ENCODE measurements at regions not wholly inside any gene's neighbourhood (a gene's known extent, or its start where the extent isn't known, plus 50 kb on each side); places are given as distances from the start of the nearest gene placed in this dataset.
"Not testable (repeated sequence)": the region's sequence is repeated elsewhere in the genome, so short reads cannot be mapped to it uniquely, and the experiment has no call there.

GRCh38 chr5:133881576-133882388 is 86.6 kb downstream of the C5orf15 start:
- no peak for DNase-seq

- DNase-seq: no peak
Measured at GRCh38 chr5:133878236-133878555, 90.2 kb downstream of the C5orf15 start.

- DNase-seq: no peak
Measured at GRCh38 chr5:133877351-133878235, 90.8 kb downstream of the C5orf15 start.

- DNase-seq: no peak
Measured at GRCh38 chr5:133876266-133876665, 92.2 kb downstream of the C5orf15 start.

- no peak for DNase-seq
Measured at GRCh38 chr5:133875179-133875578, 93.2 kb downstream of the C5orf15 start.

- DNase-seq: no peak
Measured at GRCh38 chr5:133873449-133873848, 95.0 kb downstream of the C5orf15 start.

DNA sequence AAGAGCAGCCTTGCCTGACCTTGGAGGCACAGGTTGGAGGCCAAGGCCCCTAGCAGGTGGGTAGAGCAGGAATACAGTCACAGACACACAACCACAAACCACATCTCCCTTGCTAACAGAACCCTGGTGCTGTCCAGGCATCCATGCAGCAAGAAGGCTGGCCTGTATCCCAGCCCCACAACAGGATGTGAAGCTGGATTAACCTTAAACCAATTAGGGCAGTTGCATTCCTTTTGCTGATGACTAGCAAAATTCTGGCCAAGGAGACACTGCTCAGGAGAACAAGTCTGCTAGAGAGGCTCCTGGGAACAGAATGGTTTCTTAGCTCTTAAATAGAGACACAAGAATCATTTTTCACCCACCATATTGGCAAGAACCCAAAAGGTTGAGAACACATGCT is 97.8 kb downstream of the C5orf15 start:
- no peak for DNase-seq

DNA sequence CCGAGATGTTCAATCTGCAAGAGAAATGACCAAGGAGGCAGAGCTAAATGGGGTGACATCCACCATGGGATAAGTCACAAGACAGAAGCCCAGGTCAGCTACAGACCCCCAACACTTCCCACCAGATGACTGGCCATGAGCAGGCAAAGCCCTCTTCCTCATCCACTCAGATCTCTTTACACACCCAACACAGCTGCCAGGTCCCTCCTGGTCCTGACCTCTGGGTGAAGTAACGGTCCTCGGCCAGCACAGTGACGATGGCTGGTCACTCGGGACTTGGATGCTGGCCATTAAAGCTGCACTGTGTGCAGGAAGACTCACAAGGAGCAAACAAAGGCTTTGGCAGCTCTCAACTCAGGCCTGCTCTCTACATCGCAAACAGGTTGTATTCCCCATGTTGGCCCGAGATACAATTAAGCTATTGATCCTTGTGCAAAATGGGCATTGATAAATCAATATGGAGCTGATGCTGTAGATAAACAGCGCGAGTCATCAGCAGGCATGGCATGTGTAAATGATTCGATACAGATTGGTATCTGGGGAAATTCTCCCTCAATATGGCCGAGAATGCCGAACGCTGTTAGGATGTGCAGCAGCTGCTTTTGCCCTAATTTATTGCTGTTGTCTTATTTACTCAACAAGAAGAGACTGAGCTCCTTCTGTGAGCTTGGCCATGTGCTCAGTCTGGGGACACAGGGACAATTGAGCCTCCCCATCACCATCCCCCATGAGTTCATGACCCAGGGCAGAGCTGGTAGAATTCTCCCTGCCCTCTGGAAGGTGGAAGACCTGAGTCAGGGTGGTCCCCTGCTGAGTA is 98.7 kb downstream of the C5orf15 start:
- DNase-seq: no peak

DNA sequence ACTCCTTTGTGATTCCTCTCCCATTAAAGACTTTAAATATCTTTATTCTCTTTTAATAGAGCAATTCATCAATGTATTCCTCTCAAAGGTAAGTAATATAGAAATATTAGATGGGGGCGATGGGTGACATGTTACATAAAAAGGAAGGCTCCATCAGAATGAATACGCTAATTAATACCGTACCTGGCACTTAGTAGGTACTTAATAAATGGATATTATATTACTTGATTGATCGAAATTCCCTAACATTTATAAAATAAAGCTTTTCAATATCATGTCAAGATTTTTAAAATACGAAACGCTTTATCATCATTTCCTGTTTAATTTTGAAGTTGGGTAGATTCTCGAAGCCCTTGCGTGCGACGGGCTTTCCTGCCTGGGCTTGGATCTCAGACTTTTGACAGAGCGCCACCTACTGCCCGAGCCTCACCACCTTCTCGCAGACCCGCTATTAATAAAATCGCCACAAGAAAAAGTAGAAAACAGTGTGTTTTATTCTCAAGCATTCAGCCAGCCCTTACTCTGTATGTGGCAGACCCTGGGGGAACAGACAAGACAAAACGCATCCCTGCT is 99.4 kb downstream of the C5orf15 start:
- peak; percentile 2 for DNase-seq

GRCh38 chr5:133867851-133868545 is 100.4 kb downstream of the C5orf15 start:
- no peak for DNase-seq

DNA sequence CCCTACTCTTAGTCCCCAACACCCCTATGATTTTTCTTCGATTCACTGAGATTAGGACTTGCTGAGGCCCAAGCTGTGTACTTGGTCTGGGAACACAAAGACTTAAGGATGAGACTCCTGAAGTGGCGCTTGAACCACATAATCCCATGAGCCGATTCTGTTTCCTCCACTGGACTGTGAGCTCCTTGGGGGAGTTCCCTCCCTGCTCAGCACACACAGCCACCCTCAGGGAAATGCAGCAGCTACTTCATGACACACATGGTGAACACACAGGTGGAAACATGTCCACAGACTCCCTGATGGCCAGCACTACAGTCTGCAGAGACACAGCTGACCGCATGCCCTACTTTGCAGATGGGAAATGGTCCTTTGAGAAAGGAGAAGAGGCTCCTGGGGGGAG is 101.1 kb downstream of the C5orf15 start:
- DNase-seq: no peak

DNA sequence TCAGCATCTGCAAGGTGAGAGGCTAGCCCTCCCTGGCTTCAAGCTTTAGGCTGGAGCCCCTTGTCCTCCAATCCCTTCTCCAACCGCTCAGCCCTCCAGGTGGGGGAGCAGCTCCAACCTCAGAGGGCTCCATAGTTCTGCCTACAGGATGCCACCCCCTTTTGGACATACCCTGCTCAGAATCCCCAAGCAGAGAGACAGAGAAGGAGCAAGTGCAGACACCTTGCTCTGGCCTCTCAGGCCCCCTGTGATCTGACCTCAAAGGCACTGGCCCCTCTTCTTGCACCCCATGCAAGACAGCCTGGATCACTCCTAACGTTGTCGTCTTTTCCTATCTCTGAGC is 101.6 kb downstream of the C5orf15 start:
- DNase-seq: no peak

GRCh38 chr5:133866160-133866902 is 102.1 kb downstream of the C5orf15 start:
- DNase-seq: no peak

DNA sequence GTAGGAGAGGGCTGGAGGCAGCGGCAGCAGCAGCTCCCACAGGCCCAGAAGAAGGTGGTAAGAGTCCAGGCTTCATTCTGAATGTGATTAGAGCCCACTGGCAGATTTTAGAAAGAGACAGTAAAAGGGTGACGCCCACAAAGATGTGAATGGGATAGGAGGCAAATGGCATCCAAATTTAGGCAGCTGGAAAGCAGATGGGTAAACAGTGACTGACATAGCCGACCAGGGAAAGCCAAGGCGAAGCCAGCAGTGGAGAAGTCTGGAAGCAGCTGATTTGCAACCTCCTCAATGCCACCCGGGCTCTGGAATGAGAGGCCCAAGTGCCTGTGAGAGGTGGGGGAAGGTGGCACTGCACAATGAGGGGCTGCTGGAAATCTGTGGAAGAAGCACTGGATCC is 103.3 kb downstream of the C5orf15 start:
- DNase-seq: no peak

DNA sequence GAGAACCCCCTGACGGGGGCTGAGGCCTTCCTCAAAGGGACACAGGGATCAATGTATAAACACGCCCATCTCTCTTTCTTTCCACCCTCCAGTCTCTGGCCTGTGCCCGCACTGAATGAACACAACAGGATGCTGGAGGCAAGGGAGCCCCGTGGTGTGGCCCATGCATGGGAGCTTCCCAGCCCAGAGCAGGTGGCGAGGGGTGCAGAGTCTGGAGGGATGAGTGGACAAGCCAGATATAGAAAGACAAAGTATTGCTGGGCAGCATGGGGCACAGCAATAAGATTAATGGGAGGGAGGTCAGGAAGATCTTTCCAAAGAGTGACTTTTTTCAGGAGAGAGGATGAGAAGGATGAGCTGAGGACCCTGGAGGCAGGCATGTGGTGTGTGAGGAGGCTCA is 103.7 kb downstream of the C5orf15 start:
- no peak for DNase-seq

- no peak for DNase-seq
Measured at GRCh38 chr5:133863857-133864585, 104.4 kb downstream of the C5orf15 start.

DNA sequence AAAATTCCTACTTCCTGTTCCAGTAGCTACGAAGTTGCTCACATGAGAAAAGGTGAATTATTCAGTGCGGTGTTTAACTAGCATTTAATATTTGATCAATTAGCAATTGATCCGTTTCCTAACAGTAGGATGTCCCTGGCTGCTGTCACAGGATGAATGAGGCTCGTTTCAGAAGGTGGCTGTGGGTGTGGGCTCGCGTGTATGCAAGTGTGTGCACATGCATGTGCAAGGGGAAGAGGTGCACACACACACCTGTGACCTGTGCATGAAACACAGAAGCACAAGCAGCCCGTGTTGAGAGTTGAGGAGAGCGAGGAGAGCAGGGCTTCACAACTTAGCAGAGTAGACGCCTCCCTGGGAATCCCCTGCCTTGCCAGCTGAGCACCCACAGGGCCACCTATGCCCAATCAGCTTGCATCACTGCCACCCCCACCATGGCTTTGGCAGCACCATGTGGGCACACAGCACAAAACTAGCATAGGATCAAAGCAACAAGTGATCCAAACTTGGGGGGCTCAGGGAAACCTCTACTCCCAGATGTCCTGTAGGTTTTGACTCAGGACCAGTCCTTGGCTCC is 107.2 kb downstream of the C5orf15 start:
- no peak for DNase-seq

DNA sequence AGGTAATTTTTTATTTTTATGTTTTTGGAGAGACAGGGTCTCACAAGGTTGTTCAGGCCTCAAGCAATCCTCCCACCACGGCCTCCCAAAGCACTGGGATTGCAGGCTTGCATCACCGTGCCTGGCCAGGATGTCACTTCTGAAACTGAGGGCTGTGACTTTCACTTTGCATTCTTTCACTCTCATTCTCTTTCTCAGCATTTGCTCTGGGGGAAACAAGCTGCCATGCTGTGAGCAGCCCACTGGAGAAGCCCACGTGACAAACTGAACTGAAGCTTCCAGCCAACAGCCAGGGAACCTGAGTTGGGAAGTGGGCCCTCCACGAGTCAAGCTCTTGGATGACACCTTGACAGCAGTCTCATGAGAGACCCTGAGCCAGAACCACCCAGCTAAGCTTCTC is 109.4 kb downstream of the C5orf15 start:
- DNase-seq: no peak

DNA sequence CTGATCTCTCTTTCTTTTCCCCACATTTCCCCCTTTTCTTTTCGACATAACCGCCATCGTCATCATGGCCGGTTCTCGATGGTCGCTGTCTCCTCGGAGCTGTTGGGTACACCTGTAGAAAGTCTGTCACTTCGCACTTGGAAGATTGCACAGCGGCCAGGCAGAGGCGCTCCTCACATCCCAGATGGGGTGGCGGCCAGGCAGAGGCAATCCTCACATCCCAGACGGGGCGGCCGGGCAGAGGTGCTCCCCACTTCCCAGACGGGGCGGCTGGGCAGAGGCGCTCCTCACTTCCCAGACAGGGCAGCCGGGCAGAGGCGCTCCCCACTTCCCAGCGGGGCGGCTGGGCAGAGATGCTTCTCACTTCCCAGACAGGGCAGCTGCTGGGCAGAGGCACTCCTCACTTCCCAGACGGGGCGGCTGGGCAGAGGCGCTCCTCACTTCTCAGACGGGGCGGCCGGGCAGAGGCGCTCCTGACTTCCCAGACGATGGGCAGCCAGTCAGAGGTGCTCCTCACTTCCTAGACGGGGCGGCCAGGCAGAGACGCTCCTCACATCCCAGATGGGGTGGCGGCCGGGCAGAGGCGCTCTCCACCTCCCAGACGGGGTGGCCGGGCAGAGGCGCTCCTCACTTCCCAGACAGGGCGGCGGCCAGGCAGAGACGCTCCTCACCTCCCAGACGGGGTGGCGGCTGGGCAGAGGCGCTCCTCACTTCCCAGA is 110.7 kb downstream of the C5orf15 start:
- DNase-seq: not testable (repeated sequence)

GRCh38 chr5:133854554-133854953 is 113.9 kb downstream of the C5orf15 start:
- no peak for DNase-seq
